Karpas-422 (cell line): ENCODE measurements at regions not wholly inside any gene's neighbourhood (a gene's known extent, or its start where the extent isn't known, plus 50 kb on each side); places are given as distances from the start of the nearest gene placed in this dataset.

Source experiments
- DNase-seq: peaks from one replicate; pipeline ENCODE4 v3.0.0-alpha.2; 2015
- H2AFZ ChIP-seq: fragments of 200-600 bp; sonication (generic); 2 replicates; pipeline ENCODE4 v1.6.1; 2014; ENCODE audit warnings: antibody characterized with exemption, low read length, mixed read lengths
- H3K27ac ChIP-seq: fragments of 200-600 bp; sonication (generic); 2 replicates; pipeline ENCODE4 v1.5.1; 2014; ENCODE audit warnings: mild to moderate bottlenecking, low read length, moderate library complexity
- H3K27me3 ChIP-seq: fragments of 200-600 bp; sonication (generic); 2 replicates; pipeline ENCODE4 v1.6.1; 2014; ENCODE audit warnings: low read length, mixed read lengths
- H3K36me3 ChIP-seq: fragments of 200-600 bp; sonication (generic); 2 replicates; pipeline ENCODE4 v1.6.1; 2014; ENCODE audit warnings: low read length, mixed read lengths; ENCODE audit not compliant: insufficient read depth
- H3K4me1 ChIP-seq: fragments of 200-600 bp; sonication (generic); 2 replicates; pipeline ENCODE4 v1.6.1; 2014; ENCODE audit warnings: mild to moderate bottlenecking, low read length, mixed read lengths
- H3K4me2 ChIP-seq: fragments of 200-600 bp; sonication (generic); 2 replicates; pipeline ENCODE4 v1.6.1; 2014; ENCODE audit warnings: low read length, low read depth, mild to moderate bottlenecking; ENCODE audit not compliant: poor library complexity, severe bottlenecking
- H3K4me3 ChIP-seq: fragments of 200-600 bp; sonication (generic); 2 replicates; pipeline ENCODE4 v1.5.1; 2014; ENCODE audit warnings: mild to moderate bottlenecking, antibody characterized with exemption, low read length, mixed read lengths
- H3K79me2 ChIP-seq: fragments of 200-600 bp; sonication (generic); 2 replicates; pipeline ENCODE4 v1.6.1; 2014; ENCODE audit warnings: mild to moderate bottlenecking, low read length, mixed read lengths
- H3K9ac ChIP-seq: fragments of 200-600 bp; sonication (generic); 2 replicates; pipeline ENCODE4 v1.6.0; 2014; ENCODE audit warnings: low read length
- H3K9me2 ChIP-seq: fragments of 200-600 bp; sonication (generic), shearing (Covaris generic); replicated peaks from 2 replicates; pipeline ENCODE4 v1.6.0; 2014; ENCODE audit warnings: mild to moderate bottlenecking, low read length, moderate library complexity; ENCODE audit not compliant: insufficient read depth
- H3K9me3 ChIP-seq: fragments of 300-700, 200-600 bp; sonication (generic); 2 replicates; pipeline ENCODE4 v1.6.1; 2014; ENCODE audit warnings: low read length, mixed read lengths
- H4K20me1 ChIP-seq: fragments of 200-600 bp; sonication (generic); 2 replicates; pipeline ENCODE4 v1.6.1; 2014; ENCODE audit warnings: mild to moderate bottlenecking, antibody characterized with exemption, low read length, low read depth; ENCODE audit not compliant: insufficient read depth

DNA sequence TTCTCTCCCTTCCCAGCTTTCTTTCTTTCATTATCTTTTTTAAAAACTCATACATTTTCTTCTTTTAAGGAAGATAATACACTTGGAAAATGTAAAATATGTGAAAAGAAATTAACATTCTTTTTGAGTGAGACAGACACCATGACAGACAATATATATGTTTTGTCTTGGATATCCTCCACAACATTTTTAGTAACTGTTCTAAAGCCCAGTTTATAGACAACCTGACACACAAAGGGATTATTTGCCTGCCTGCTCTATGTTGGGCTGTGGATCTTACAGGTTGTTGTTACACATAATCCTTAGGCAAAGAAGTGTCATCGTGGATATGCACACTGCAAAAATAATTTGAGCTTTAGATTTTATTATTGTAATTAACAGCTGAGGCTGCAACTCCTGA lies 301.4 kb upstream of the PDGFD start:
- H3K9me2 ChIP-seq, result no peaks in the 10 kb centered on the region
- H3K4me2 ChIP-seq, result no peak overlapping the region
- no peaks in the 10 kb centered on the region for H3K36me3 ChIP-seq
- no peak overlapping the region for H3K9ac ChIP-seq
- H2AFZ ChIP-seq, result no peak overlapping the region
- no peaks in the 10 kb centered on the region for H4K20me1 ChIP-seq
- no peaks in the 10 kb centered on the region for H3K79me2 ChIP-seq
- no peak overlapping the region for H3K4me3 ChIP-seq
- H3K9me3 ChIP-seq, result no peaks in the 10 kb centered on the region
- no peak for DNase-seq
- H3K27me3 ChIP-seq, result 0 out of 2 replicates have a peak, but pooled peaks cover 6% of the 10 kb centered on the region
- H3K27ac ChIP-seq, result no peak overlapping the region
- no peaks in the 10 kb centered on the region for H3K4me1 ChIP-seq

DNA sequence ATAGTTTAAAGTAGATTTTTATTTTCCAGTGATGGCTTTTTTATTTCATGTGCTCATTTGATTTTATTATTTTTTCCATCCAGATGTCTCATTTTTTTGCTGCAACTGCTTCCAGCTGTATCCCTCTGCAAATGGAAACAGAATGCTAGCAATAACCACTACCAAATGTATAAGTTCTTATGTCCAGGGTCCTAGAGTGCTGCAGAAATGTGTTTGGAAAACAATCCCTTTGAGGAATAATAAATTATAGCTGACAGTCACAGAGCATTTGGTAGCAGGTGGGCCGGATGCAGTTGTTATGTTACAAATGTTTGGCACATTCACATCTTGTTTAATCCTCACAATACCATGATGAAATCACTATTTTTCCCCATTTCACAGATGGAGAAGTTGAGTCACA lies 300.7 kb upstream of the PDGFD start:
- 0 out of 2 replicates have a peak, but pooled peaks cover 2% of the 10 kb centered on the region for H3K27me3 ChIP-seq
- no peak for DNase-seq
- no peaks in the 10 kb centered on the region for H3K9me2 ChIP-seq
- H4K20me1 ChIP-seq, result no peaks in the 10 kb centered on the region
- H2AFZ ChIP-seq, result no peak overlapping the region
- H3K27ac ChIP-seq, result no peak overlapping the region
- no peak overlapping the region for H3K4me3 ChIP-seq
- no peak overlapping the region for H3K9ac ChIP-seq
- H3K4me1 ChIP-seq, result no peaks in the 10 kb centered on the region
- no peaks in the 10 kb centered on the region for H3K9me3 ChIP-seq
- H3K4me2 ChIP-seq, result no peak overlapping the region
- H3K36me3 ChIP-seq, result no peaks in the 10 kb centered on the region
- no peaks in the 10 kb centered on the region for H3K79me2 ChIP-seq

GRCh38 chr11:104462341-104462740 lies 298.4 kb upstream of the PDGFD start:
- H3K4me3 ChIP-seq, result no peak overlapping the region
- H3K27me3 ChIP-seq, result 0 out of 2 replicates have a peak, but pooled peaks cover 2% of the 10 kb centered on the region
- no peaks in the 10 kb centered on the region for H3K36me3 ChIP-seq
- H3K27ac ChIP-seq, result no peak overlapping the region
- no peaks in the 10 kb centered on the region for H3K9me3 ChIP-seq
- H3K9me2 ChIP-seq, result no peaks in the 10 kb centered on the region
- H3K4me2 ChIP-seq, result no peak overlapping the region
- no peaks in the 10 kb centered on the region for H3K79me2 ChIP-seq
- H2AFZ ChIP-seq, result no peak overlapping the region
- H4K20me1 ChIP-seq, result no peaks in the 10 kb centered on the region
- no peak overlapping the region for H3K9ac ChIP-seq
- DNase-seq, result no peak
- H3K4me1 ChIP-seq, result no peaks in the 10 kb centered on the region

DNA sequence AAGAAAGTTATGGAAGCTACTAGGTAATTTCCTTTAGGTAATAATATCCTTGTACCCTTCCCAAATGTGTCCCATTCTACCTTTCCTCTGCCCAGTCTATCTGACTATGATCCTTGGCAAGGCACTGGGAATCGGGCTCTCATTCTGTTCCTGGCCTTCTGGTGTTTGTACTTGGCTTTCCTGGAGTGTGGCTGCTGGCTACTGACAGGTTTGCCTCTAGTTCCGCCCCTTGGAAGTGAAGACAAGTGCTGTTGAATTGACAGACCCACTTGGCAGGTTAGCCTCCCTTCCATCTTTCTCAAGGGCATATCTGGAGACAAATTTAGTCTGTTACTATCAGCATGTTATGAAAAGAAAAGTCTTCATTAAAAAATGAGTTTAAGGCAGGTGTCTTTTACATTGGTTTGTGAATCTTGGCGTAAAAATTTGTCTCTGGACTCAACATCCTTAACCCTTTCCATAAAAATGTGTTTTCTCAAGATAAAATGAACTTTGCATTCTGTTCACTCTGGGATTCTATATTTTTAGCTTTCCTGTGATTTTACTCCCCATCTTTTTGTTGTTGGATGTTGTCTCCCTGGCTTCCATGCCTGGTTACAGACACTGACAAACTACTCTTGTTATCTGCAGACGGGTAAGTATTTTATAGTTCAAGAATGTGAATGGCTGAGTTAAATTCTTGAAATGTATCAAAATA lies 287.4 kb upstream of the PDGFD start:
- no peaks in the 10 kb centered on the region for H3K36me3 ChIP-seq
- no peak overlapping the region for H3K4me3 ChIP-seq
- H3K4me1 ChIP-seq, result no peaks in the 10 kb centered on the region
- no peak overlapping the region for H3K27ac ChIP-seq
- no peak overlapping the region for H3K4me2 ChIP-seq
- H2AFZ ChIP-seq, result no peak overlapping the region
- no peak overlapping the region for H3K9ac ChIP-seq
- no peaks in the 10 kb centered on the region for H3K27me3 ChIP-seq
- no peaks in the 10 kb centered on the region for H3K9me3 ChIP-seq
- no peaks in the 10 kb centered on the region for H4K20me1 ChIP-seq
- no peak for DNase-seq
- H3K79me2 ChIP-seq, result no peaks in the 10 kb centered on the region
- no peaks in the 10 kb centered on the region for H3K9me2 ChIP-seq

DNA sequence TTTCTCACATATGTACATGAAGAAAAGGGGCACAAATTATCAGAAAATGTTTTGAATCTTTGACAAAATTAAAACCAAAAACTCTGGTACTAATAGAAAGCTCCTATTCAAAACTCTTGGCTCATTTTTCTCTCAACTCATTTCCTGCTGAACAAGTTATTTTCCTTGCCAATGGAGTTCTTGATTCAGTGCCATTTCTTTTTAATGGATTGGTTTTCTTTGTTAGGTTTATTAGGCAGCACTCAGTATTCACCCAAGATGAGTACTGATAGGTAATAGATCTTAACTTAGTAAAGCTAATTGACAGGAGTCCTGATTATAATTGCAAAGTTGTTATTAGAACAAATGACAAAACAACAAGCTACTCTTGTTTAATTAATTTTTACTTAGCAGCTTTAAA lies 279.4 kb upstream of the PDGFD start:
- Histone ChIP-seq H3K4me2 (no peak overlapping the region), H3K9me3 (no peaks in the 10 kb centered on the region), H3K4me1 (no peaks in the 10 kb centered on the region), H3K9me2 (no peaks in the 10 kb centered on the region), H3K27ac (no peak overlapping the region), H4K20me1 (no peaks in the 10 kb centered on the region), H3K36me3 (no peaks in the 10 kb centered on the region), H3K9ac (no peak overlapping the region), H3K79me2 (no peaks in the 10 kb centered on the region), H2AFZ (no peak overlapping the region), H3K4me3 (no peak overlapping the region), H3K27me3 (no peaks in the 10 kb centered on the region)
- no peak for DNase-seq

DNA sequence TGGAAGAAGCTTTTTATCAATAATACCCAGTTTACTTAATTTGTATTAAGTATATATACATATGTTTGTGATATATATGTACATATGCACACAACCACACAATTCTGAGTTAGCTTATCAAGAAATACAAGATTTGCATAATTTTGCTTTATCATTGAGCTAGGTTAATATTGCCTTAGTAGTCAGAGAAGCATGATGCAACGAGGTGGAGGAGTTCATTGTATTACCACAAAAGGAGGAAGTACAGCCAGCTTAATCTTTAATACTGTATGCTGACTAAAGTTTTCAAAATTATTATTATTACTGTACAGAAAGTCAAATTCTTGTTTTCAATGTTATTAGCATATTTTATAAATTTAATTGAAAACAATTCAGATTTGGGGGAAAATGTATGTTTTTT lies 278.4 kb upstream of the PDGFD start:
- Histone ChIP-seq H3K4me2 (no peak overlapping the region), H3K4me1 (no peaks in the 10 kb centered on the region), H3K79me2 (no peaks in the 10 kb centered on the region), H4K20me1 (no peaks in the 10 kb centered on the region), H3K9me3 (no peaks in the 10 kb centered on the region), H3K36me3 (no peaks in the 10 kb centered on the region), H3K27ac (no peak overlapping the region), H2AFZ (no peak overlapping the region), H3K9ac (no peak overlapping the region), H3K9me2 (no peaks in the 10 kb centered on the region), H3K4me3 (no peak overlapping the region), H3K27me3 (no peaks in the 10 kb centered on the region)
- no peak for DNase-seq

DNA sequence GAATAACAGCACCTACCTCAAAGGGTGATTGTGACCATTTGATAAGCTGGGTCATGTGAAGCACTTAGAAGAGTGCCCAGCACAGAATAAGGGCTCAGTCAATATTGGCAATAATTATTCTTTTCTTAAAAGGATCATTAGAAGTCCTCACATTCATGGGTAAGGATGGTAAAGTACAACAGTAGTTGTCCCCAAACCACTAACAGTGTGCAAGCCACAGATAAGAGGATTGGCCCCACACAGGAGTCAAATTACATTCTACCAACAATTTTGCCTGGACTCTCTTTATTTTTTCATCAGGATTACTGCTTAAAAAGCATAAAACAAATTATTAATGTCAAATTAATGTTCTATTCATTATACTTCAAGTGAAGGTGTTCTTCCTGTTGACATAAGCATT lies 271.5 kb upstream of the PDGFD start:
- Histone ChIP-seq H3K4me3 (no peak overlapping the region), H3K9ac (no peak overlapping the region), H4K20me1 (no peaks in the 10 kb centered on the region), H3K27ac (no peak overlapping the region), H3K9me3 (no peaks in the 10 kb centered on the region), H3K79me2 (no peaks in the 10 kb centered on the region), H3K36me3 (no peaks in the 10 kb centered on the region), H3K9me2 (no peaks in the 10 kb centered on the region), H3K27me3 (no peaks in the 10 kb centered on the region; the same call in 1 of the 2 replicates), H3K4me1 (no peaks in the 10 kb centered on the region), H3K4me2 (no peak overlapping the region), H2AFZ (no peak overlapping the region)
- no peak for DNase-seq

DNA sequence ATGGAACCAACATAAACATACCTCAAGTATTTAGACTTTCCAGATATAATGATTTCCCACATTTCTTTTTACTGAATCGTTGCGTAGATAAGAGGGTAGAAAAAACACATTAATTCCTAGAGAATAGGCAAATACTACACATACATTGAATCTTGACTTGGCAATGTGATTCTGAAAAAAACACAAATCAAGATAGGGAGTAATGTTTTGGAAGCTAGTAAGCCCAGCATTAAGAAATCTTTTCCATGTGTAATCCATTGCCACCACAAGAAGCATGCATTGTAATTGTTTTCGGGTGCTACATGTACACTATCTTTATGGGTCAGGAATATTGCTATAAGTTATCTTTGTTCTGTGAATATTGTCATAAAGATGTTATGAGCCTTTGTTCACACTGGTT lies 269.8 kb upstream of the PDGFD start:
- Histone ChIP-seq H2AFZ (no peak overlapping the region), H3K4me1 (no peaks in the 10 kb centered on the region), H3K4me3 (no peak overlapping the region), H4K20me1 (no peaks in the 10 kb centered on the region), H3K9ac (no peak overlapping the region), H3K27ac (no peak overlapping the region), H3K27me3 (no peaks in the 10 kb centered on the region; the same call in 1 of the 2 replicates), H3K79me2 (no peaks in the 10 kb centered on the region), H3K9me2 (no peaks in the 10 kb centered on the region), H3K4me2 (no peak overlapping the region), H3K36me3 (no peaks in the 10 kb centered on the region), H3K9me3 (no peaks in the 10 kb centered on the region)
- DNase-seq, result no peak
